Endothelial cell (in vitro differentiated cells): ENCODE measurements at regions not wholly inside any gene's neighbourhood (a gene's known extent, or its start where the extent isn't known, plus 50 kb on each side); places are given as distances from the start of the nearest gene placed in this dataset.

ENCODE experiments used
- DNase-seq: peaks from one replicate; pipeline ENCODE4 v3.0.0; 2021; ENCODE audit warnings: low spot score
- H3K27ac Mint-ChIP-seq: one replicate; pipeline ENCODE4 v1.8.0; 2021; ENCODE audit warnings: mixed read lengths, inconsistent platforms; ENCODE audit not compliant: unreplicated experiment
- H3K27me3 Mint-ChIP-seq: one replicate; pipeline ENCODE4 v1.8.0; 2021; ENCODE audit warnings: mild to moderate bottlenecking, moderate library complexity, mixed read lengths, inconsistent platforms; ENCODE audit not compliant: unreplicated experiment
- H3K36me3 Mint-ChIP-seq: one replicate; pipeline ENCODE4 v1.8.0; 2021; ENCODE audit warnings: mild to moderate bottlenecking, low read depth, mixed read lengths, inconsistent platforms; ENCODE audit not compliant: unreplicated experiment
- H3K4me1 Mint-ChIP-seq: one replicate; pipeline ENCODE4 v1.8.0; 2021; ENCODE audit warnings: mild to moderate bottlenecking, mixed read lengths, inconsistent platforms; ENCODE audit not compliant: unreplicated experiment
- H3K4me3 Mint-ChIP-seq: one replicate; pipeline ENCODE4 v1.8.0; 2021; ENCODE audit warnings: mild to moderate bottlenecking, mixed read lengths, inconsistent platforms; ENCODE audit not compliant: unreplicated experiment
- H3K9me3 Mint-ChIP-seq: one replicate; pipeline ENCODE4 v1.8.0; 2021; ENCODE audit warnings: mixed read lengths, inconsistent platforms; ENCODE audit not compliant: unreplicated experiment
- CTCF ChIP-seq: fragments of 200-600 bp; sonication (generic); IDR thresholded peaks from one replicate; pipeline ENCODE4 v1.5.0; 2021; ENCODE audit warnings: antibody characterized with exemption; ENCODE audit not compliant: unreplicated experiment

DNA sequence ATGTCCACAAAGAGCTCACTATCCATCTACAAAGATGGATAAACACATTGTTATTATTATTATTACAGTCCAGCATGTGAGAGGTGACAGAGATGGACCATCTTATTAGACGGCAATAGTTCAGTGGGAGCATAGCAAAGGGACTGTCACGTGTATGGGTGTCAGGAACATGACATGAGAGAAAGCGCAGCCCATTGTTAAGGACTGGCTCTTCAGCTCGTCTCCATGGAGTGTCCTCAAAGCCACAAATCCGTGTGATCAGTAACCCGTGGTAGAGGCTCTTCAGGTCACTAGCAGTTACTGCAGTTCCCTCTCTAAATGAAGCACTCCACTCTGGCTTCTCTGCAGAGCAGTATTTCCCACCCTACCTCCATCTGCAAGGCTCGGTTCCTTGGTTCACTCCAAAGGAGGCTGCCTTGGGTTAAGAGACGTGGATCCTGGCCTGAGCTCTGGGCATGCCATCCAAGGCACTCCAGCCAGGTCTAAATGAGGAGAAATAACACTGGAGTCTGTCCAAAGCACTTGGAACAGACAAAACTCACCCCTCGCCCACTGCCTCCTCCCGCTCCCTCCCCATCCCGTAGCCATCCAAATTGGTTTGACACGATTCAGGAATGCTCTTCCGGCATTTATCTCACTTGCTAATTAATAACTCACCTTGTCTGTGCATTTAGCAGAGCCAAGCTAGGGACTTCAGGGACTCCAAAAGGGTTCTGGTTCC is 122.3 kb upstream of the WWC1 start:
- no peak overlapping the region for H3K27ac Mint-ChIP-seq
- no peak for DNase-seq
- no peak for TF ChIP-seq CTCF
- H3K27me3 Mint-ChIP-seq: peaks cover 7% of the 10 kb centered on the region
- no peaks in the 10 kb centered on the region for H3K4me1 Mint-ChIP-seq
- H3K36me3 Mint-ChIP-seq: no peaks in the 10 kb centered on the region
- H3K4me3 Mint-ChIP-seq: no peak overlapping the region
- H3K9me3 Mint-ChIP-seq: no peaks in the 10 kb centered on the region

GRCh38 chr5:168169791-168170190 is 121.7 kb upstream of the WWC1 start:
- H3K9me3 Mint-ChIP-seq: no peaks in the 10 kb centered on the region
- TF ChIP-seq CTCF: no peak
- no peaks in the 10 kb centered on the region for H3K4me1 Mint-ChIP-seq
- H3K4me3 Mint-ChIP-seq: no peak overlapping the region
- H3K27me3 Mint-ChIP-seq: peaks cover 7% of the 10 kb centered on the region
- no peak overlapping the region for H3K27ac Mint-ChIP-seq
- no peaks in the 10 kb centered on the region for H3K36me3 Mint-ChIP-seq
- no peak for DNase-seq

DNA sequence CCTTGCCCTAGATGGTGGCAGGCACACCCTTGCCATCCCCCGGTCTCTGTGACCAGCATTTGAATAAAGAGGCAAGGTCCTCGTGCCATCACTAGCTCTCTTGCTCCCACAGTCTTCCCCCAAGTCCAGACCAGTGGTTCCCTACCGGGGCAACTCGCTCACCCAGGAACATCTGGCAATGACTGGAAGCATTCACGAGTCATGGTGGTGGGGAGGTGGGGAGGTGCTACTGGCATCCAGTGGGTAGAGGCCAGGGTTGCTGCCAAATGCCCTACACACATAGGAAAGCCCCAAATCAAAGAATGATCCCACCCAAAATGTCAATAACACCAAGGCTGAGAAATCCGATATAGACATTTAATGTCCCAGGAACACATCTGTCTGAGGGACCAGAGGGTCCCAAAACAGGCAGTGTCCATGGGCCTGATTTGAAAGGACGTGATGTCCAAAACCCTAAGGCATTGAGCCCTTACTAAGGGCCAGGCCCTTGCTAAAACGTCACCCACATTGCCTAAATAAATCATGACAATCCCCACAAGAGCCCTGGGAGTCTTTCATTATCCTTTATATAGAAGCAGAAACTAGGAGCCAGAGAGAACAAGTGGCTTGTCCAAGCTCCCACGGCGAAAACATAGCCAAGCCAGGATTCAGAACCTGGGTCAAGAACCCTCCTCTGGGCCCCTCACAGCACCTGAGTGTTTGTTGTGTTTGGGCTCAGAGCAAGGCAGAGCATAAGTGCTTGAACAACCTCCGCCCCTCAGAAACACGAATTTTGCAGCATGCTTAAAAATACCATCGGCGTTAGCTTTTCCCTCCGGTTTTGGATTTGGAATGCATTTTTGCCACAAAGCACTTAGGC is 119.3 kb upstream of the WWC1 start:
- no peak for TF ChIP-seq CTCF
- Mint-ChIP-seq H3K4me3 (no peak overlapping the region), H3K9me3 (no peaks in the 10 kb centered on the region), H3K4me1 (no peaks in the 10 kb centered on the region), H3K27me3 (peaks cover 3% of the 10 kb centered on the region), H3K36me3 (no peaks in the 10 kb centered on the region), H3K27ac (no peak overlapping the region)
- DNase-seq: no peak

- Mint-ChIP-seq H3K4me1 (no peaks in the 10 kb centered on the region), H3K27me3 (peaks cover 3% of the 10 kb centered on the region), H3K4me3 (no peak overlapping the region), H3K27ac (no peak overlapping the region), H3K36me3 (no peaks in the 10 kb centered on the region), H3K9me3 (no peaks in the 10 kb centered on the region)
- no peak for DNase-seq
- no peak for TF ChIP-seq CTCF
Measured at GRCh38 chr5:168172760-168173223, 118.7 kb upstream of the WWC1 start.

DNA sequence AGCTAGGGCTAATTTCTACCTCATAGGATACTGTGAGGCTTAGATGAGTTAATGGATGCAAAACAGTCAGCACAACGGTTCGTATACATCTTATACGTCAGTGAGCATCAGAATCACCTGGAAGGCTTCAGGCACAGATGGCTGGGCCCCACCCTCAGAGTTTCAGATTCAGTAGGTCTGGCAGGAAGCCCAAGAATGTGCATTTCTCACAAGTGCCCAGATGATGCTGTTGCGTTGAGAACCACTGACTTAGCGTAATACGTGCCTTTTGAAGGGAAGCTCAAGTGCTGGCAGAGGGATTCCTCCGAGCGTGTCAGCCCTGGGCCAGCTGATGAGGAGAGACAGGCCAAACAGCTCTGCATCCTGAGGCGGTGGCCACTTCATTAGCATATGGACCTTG is 117.1 kb upstream of the WWC1 start:
- DNase-seq: no peak
- peaks cover 3% of the 10 kb centered on the region for H3K4me1 Mint-ChIP-seq
- peaks cover 3% of the 10 kb centered on the region for H3K27me3 Mint-ChIP-seq
- H3K36me3 Mint-ChIP-seq: no peaks in the 10 kb centered on the region
- H3K4me3 Mint-ChIP-seq: no peak overlapping the region
- no peaks in the 10 kb centered on the region for H3K9me3 Mint-ChIP-seq
- no peak for TF ChIP-seq CTCF
- H3K27ac Mint-ChIP-seq: no peak overlapping the region
